HG03342 (cell line): ENCODE measurements at regions not wholly inside any gene's neighbourhood (a gene's known extent, or its start where the extent isn't known, plus 50 kb on each side); places are given as distances from the start of the nearest gene placed in this dataset.

Experiments
- ATAC-seq: cut with Tn5 transposase; IDR thresholded peaks from one replicate; pipeline ENCODE4 v1.9.1; 2021; ENCODE audit warnings: mild to moderate bottlenecking, moderate library complexity; ENCODE audit not compliant: unreplicated experiment

- peak; percentile 83 for ATAC-seq
Measured at GRCh38 chr13:78341032-78341431, 262.3 kb downstream of the POU4F1 start.

- ATAC-seq = no peak
Measured at GRCh38 chr13:78339927-78340326, 263.4 kb downstream of the POU4F1 start.

- ATAC-seq = no peak
Measured at GRCh38 chr13:78334059-78334458, 269.3 kb downstream of the POU4F1 start.

GRCh38 chr13:78326633-78327032 lies 276.7 kb downstream of the POU4F1 start:
- no peak for ATAC-seq

GRCh38 chr13:78325585-78325984 lies 277.8 kb downstream of the POU4F1 start:
- no peak for ATAC-seq

GRCh38 chr13:78323848-78324247 lies 279.5 kb downstream of the POU4F1 start:
- no peak for ATAC-seq

- no peak for ATAC-seq
Measured at GRCh38 chr13:78323040-78323439, 280.3 kb downstream of the POU4F1 start.

GRCh38 chr13:78319101-78319627 lies 284.2 kb downstream of the POU4F1 start:
- ATAC-seq = no peak

- ATAC-seq = no peak
Measured at GRCh38 chr13:78317030-78317429, 286.3 kb downstream of the POU4F1 start.

- peak; percentile 75 for ATAC-seq
Measured at GRCh38 chr13:78309497-78310180, 293.7 kb downstream of the POU4F1 start.

- ATAC-seq = no peak
Measured at GRCh38 chr13:78306519-78307206, 296.7 kb downstream of the POU4F1 start.

GRCh38 chr13:78305171-78305570 lies 298.2 kb downstream of the POU4F1 start:
- ATAC-seq = no peak

- ATAC-seq = peak; percentile 68
Measured at GRCh38 chr13:78299832-78300623, 303.3 kb downstream of the POU4F1 start.

- no peak for ATAC-seq
Measured at GRCh38 chr13:78298657-78299056, 304.7 kb downstream of the POU4F1 start.

GRCh38 chr13:78286748-78287147 lies 316.6 kb downstream of the POU4F1 start:
- ATAC-seq = no peak

GRCh38 chr13:78265098-78265497 lies 338.3 kb downstream of the POU4F1 start:
- no peak for ATAC-seq

GRCh38 chr13:78258304-78258703 lies 339.7 kb upstream of the EDNRB start:
- ATAC-seq = no peak

GRCh38 chr13:78256484-78256883 lies 337.9 kb upstream of the EDNRB start:
- no peak for ATAC-seq

- no peak for ATAC-seq
Measured at GRCh38 chr13:78254113-78254512, 335.5 kb upstream of the EDNRB start.

- no peak for ATAC-seq
Measured at GRCh38 chr13:78247362-78247761, 328.7 kb upstream of the EDNRB start.

- peak; percentile 73 for ATAC-seq
Measured at GRCh38 chr13:78241278-78241919, 322.8 kb upstream of the EDNRB start.
